ENCODE measurements at regions not wholly inside any gene's neighbourhood (a gene's known extent, or its start where the extent isn't known, plus 50 kb on each side); places are given as distances from the start of the nearest gene placed in this dataset.
"Not testable (repeated sequence)": the region's sequence is repeated elsewhere in the genome, so short reads cannot be mapped to it uniquely, and the experiment has no call there.

GRCh38 chr12:131192951-131193350 lies 239.2 kb downstream of the ADGRD1 start:
- no peak for DNase-seq (ENCODE audit: low read depth in 2 of 2)

GRCh38 chr12:131194166-131194565 lies 240.5 kb downstream of the ADGRD1 start:
- no peak for DNase-seq (ENCODE audit: low read depth in 2 of 2)

GRCh38 chr12:131195796-131196195 lies 242.1 kb downstream of the ADGRD1 start:
- no peak for DNase-seq (ENCODE audit: low read depth in 2 of 2)

GRCh38 chr12:131196220-131196619 lies 242.5 kb downstream of the ADGRD1 start:
- DNase-seq (ENCODE audit: low read depth in 2 of 2): no peak

DNA sequence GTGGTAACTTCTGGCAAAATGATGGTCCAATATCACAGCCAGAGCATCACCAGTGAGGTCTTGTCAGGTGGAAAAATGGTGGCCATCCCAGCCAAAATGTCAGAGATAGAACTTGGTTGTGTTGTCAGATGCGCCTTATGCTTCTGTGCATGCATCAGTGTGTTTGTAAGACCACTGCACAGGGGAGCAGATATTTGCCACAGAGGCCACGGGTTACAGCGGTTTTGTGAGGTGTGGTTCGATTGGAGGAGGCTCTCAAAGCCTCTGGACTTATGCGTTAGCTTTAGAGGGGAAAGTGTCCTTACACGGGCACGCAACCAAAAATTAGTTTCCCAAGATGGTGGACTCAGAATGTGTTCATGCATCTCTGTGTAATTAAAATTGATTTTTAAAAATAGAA lies 243.8 kb downstream of the ADGRD1 start:
- DNase-seq (ENCODE audit: low read depth in 2 of 2): no peak

DNA sequence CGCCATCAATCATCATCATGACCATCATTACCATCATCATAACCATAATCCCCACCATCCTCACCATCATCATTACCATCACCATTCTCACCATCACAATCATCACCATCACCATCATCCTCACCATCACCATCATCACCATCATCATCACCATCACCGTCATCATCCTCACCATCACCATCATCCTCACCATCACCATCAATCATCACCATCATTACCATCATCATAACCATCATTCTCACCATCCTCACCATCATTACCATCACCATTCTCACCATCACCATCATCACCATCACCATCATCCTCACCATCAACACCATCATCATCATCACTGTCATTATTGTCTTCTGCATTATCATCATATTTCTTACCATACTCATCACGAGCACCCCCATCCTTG lies 245.5 kb downstream of the ADGRD1 start:
- no peak for DNase-seq (ENCODE audit: low read depth in 2 of 2)

DNA sequence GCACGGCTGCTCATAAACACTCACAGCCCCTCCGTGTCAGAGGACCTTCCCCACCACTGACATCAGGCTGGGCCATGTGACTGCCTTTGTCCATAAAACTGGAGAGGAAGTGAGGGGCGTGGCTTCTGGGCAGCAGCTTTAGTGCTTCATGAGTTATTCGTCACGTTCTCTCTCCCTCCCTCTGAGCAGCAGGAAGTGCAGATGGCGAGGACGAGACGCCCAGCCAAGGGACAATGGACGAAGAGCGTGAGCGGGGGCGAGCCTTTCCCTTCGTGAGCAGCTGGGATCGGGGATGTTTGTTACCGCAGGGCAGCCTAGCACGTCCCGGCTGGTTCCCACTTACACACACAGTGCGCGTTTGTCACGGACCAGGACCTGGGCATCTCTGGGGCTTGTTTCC lies 248.2 kb downstream of the ADGRD1 start:
- not testable (repeated sequence) for DNase-seq (ENCODE audit: low read depth in 2 of 2)

- no peak for DNase-seq (ENCODE audit: low read depth in 2 of 2)
These were observed 249.1 kb downstream of the ADGRD1 start for GRCh38 chr12:131202592-131203378.

DNA sequence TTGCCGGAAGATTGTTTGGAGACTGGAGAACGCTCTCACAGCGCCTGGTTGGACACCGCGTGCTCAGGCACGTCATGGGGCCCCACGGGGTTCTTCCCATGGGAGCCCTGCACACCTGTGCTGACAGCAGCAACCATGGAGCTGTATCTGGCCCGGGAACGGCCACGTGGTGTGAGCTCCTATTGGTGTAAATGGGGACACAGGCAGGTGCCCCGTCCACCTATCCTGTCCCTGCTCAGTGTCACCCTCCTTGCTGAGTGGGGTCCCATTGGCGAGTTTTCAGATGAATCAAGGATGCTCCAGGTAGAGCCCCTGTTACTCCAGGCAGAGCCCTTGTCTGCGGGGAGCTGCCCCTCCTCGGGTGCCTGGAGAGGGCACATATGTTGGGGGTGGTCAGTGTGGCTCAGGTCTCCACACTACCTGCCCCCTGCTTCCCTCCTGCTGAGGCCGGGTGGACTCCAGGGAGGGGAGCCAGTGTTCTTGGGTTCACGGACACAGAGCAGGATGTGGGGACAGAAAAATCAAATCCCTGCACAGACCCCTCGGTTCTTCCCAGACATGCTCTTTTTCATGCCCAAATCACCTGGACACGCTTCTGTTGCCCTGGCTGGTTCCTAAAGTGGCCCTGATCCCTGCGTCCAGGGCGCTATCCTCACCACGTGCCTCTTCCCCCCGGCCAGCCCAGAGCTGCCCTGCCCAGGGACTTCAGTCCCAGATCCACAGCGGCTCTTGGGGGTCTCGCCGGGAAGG lies 250.1 kb downstream of the ADGRD1 start:
- DNase-seq (ENCODE audit: low read depth in 2 of 2): no peak

DNA sequence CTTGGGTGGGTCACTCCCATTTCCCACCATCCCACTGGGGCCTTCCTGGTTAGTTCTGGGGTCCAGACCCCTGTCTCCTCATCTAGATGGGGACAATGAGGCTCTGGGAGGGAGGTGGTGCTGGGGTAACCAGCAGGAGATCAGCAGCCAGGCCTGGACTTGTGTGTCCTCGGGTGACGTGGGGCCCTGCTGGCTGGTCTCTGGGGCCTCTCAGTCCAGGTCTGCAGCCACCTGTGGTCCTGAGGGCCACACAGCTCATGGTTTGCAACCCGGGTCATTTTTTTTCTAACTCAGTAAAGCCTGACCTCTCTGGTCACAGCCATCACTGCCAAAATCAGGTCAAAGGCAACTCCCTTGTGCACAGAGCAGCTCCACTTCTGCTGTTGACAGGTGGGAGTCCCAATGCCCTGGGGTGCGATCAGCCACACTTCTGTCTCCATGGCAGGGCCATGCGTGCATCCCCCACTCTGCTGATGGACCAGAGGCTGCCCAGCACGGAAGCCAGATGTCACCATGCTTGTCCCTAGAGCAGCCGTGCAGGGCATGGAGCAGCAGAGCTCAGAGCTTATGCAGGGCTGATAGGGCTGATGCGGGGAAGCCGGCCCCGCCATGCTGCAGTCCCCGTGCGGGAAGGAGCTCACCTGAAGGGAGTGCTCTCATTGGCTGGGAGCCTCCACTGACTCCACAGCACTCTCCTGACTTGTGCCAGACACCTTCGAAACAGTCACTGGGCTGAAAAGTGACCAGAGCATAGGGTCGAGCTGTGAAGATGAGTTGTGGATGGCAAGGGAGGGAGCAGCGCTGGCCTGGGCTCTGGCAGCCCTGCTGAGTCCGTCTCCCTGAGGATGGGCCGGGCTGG lies 250.9 kb downstream of the ADGRD1 start:
- DNase-seq (ENCODE audit: low read depth in 2 of 2): no peak

DNA sequence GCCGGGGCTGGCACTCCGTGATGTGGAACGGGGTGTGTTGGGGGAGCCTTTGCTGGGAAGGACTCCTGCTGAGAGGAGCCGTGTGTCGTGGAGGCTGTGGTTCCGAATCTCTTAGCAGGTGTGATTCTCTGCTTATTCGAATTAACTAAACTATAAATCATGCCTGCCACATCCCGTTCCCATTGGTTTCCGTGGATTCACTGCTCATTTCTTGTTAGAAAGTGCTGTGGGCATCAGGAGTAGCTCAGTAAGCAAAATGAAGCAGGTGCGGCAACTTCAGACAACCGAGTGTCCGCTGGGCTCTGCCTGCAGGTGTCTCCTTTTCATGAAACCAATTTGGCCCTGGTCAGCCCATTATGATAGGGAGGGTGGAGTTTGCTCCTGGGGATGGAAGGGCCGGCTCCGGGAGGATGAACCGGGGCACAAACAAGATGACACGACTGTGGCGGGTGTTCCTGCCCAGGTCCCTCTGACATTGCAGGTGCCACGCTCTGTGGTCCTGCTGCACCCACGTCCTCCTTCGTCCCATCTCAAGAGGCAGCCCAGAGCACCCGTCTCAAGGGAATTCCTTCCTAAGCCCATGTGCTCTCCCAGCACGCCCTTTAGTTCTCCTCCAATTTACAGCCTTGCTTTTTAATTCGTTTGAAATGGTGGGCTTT lies 251.7 kb downstream of the ADGRD1 start:
- not testable (repeated sequence) for DNase-seq (ENCODE audit: low read depth in 2 of 2)

- DNase-seq (ENCODE audit: low read depth in 2 of 2): not testable (repeated sequence)
These were observed 253.1 kb downstream of the ADGRD1 start for GRCh38 chr12:131206630-131207299.

GRCh38 chr12:131207300-131207660 lies 253.6 kb downstream of the ADGRD1 start:
- not testable (repeated sequence) for DNase-seq (ENCODE audit: low read depth in 2 of 2)

GRCh38 chr12:131207841-131208240 lies 254.1 kb downstream of the ADGRD1 start:
- DNase-seq (ENCODE audit: low read depth in 2 of 2): not testable (repeated sequence)

- DNase-seq (ENCODE audit: low read depth in 2 of 2): no peak
These were observed 254.7 kb downstream of the ADGRD1 start for GRCh38 chr12:131208425-131208824.

GRCh38 chr12:131209082-131210070 lies 255.7 kb downstream of the ADGRD1 start:
- no peak for DNase-seq (ENCODE audit: low read depth in 2 of 2)

DNA sequence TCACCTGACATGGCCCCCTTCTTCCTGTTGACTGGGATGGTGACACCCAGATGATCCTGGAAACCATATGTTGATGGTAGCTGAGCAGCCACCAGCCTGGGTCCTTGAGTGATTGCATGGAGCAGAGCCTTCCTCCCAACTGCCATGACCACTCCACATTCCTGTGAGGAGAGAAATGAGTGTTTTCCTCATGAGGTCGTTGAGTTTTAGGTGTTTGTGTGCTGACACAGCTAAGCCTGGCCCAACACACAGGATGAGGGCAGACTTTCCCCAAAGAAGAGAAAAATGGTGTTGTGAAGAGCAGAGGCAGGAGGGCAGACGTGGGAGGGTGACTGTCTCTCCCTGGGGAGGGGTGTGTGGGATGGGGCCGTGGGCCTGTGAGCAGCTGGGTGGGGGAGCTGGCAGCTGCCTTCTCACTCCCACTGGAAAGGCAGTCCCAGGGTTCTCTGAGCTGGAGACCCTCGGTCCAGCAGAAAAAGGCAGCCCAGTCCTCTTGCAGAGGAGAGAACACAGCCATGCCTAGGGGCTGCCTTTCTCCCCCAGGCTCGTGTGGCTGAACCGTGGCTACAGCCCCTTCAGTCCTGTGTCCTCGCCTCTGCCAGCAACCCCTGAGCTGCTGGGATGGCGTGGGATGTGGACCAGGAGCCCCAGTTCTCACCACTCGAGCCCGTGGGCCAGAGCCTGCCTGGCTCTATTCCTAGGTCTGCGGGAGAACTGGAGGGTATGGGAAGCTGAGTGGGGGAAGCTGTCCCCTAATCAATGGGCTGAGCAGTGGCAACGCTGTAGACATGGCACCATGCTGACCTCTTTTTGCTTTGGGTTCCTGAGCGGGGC lies 257.0 kb downstream of the ADGRD1 start:
- no peak for DNase-seq (ENCODE audit: low read depth in 2 of 2)

- no peak for DNase-seq (ENCODE audit: low read depth in 2 of 2)
These were observed 257.7 kb downstream of the ADGRD1 start for GRCh38 chr12:131211340-131211938.
